ENCODE measurements at regions not wholly inside any gene's neighbourhood (a gene's known extent, or its start where the extent isn't known, plus 50 kb on each side); places are given as distances from the start of the nearest gene placed in this dataset.

- no peak for DNase-seq (ENCODE audit: low read depth, low spot score)
- no peak overlapping the region for H3K4me3 ChIP-seq (ENCODE audit: insufficient read length, low read depth)
- peaks cover 46% of the 10 kb centered on the region for H3K27me3 ChIP-seq (ENCODE audit: insufficient read depth, insufficient read length)
- H3K4me1 ChIP-seq (ENCODE audit: insufficient read depth, insufficient read length), result peaks cover 28% of the 10 kb centered on the region
- TF ChIP-seq YY1 (IDR thresholded peaks at IDR 0.05; ENCODE audit: insufficient read depth, insufficient read length) (no peak), ZNF274 (IDR thresholded peaks at IDR 0.05; ENCODE audit: low read depth, low read length) (no peak), SUZ12 (IDR thresholded peaks at IDR 0.05; ENCODE audit: extremely low read depth, insufficient read depth, insufficient read length) (no peak)
- H3K9me3 ChIP-seq (ENCODE audit: insufficient read depth, low read length), result no peaks in the 10 kb centered on the region
- H3K9ac ChIP-seq (ENCODE audit: insufficient read length, low read depth), result no peak overlapping the region
- no peaks in the 10 kb centered on the region for H3K36me3 ChIP-seq (ENCODE audit: insufficient read depth, insufficient read length, low read length)
Observed at GRCh38 chr3:127134466-127134865, 58.5 kb upstream of the PRR23E start.

GRCh38 chr3:127134887-127135240, 58.1 kb upstream of the PRR23E start:
- Histone ChIP-seq H3K9me3 (ENCODE audit: insufficient read depth, low read length) (no peaks in the 10 kb centered on the region), H3K9ac (ENCODE audit: insufficient read length, low read depth) (peak overlapping the region; percentile 66), H3K36me3 (ENCODE audit: insufficient read depth, insufficient read length, low read length) (no peaks in the 10 kb centered on the region), H3K27me3 (ENCODE audit: insufficient read depth, insufficient read length) (peaks cover 46% of the 10 kb centered on the region), H3K4me3 (ENCODE audit: insufficient read length, low read depth) (peak overlapping the region; percentile 36), H3K4me1 (ENCODE audit: insufficient read depth, insufficient read length) (peaks cover 28% of the 10 kb centered on the region)
- no peak for DNase-seq (ENCODE audit: low read depth, low spot score)
- no peak for TF ChIP-seq ZNF274 (IDR thresholded peaks at IDR 0.05; ENCODE audit: low read depth, low read length)
- no peak for TF ChIP-seq YY1 (IDR thresholded peaks at IDR 0.05; ENCODE audit: insufficient read depth, insufficient read length)
- TF ChIP-seq SUZ12 (IDR thresholded peaks at IDR 0.05; ENCODE audit: extremely low read depth, insufficient read depth, insufficient read length), result no peak

- DNase-seq (ENCODE audit: low read depth, low spot score), result no peak
- TF ChIP-seq YY1 (IDR thresholded peaks at IDR 0.05; ENCODE audit: insufficient read depth, insufficient read length), result no peak
- no peak for TF ChIP-seq SUZ12 (IDR thresholded peaks at IDR 0.05; ENCODE audit: extremely low read depth, insufficient read depth, insufficient read length)
- TF ChIP-seq ZNF274 (IDR thresholded peaks at IDR 0.05; ENCODE audit: low read depth, low read length), result no peak
- H3K4me1 ChIP-seq (ENCODE audit: insufficient read depth, insufficient read length), result peaks cover 28% of the 10 kb centered on the region
- H3K36me3 ChIP-seq (ENCODE audit: insufficient read depth, insufficient read length, low read length), result no peaks in the 10 kb centered on the region
- peaks cover 46% of the 10 kb centered on the region for H3K27me3 ChIP-seq (ENCODE audit: insufficient read depth, insufficient read length)
- H3K4me3 ChIP-seq (ENCODE audit: insufficient read length, low read depth), result peak overlapping the region; percentile 36
- H3K9ac ChIP-seq (ENCODE audit: insufficient read length, low read depth), result peak overlapping the region; percentile 66
- no peaks in the 10 kb centered on the region for H3K9me3 ChIP-seq (ENCODE audit: insufficient read depth, low read length)
Observed at GRCh38 chr3:127135241-127136023, 57.5 kb upstream of the PRR23E start.

- peak overlapping the region; percentile 66 for H3K9ac ChIP-seq (ENCODE audit: insufficient read length, low read depth)
Observed at GRCh38 chr3:127136024-127136600, 56.8 kb upstream of the PRR23E start.

GRCh38 chr3:127136706-127137105, 56.2 kb upstream of the PRR23E start:
- Histone ChIP-seq H3K4me1 (ENCODE audit: insufficient read depth, insufficient read length) (peaks cover 28% of the 10 kb centered on the region), H3K36me3 (ENCODE audit: insufficient read depth, insufficient read length, low read length) (no peaks in the 10 kb centered on the region), H3K9ac (ENCODE audit: insufficient read length, low read depth) (no peak overlapping the region), H3K4me3 (ENCODE audit: insufficient read length, low read depth) (no peak overlapping the region), H3K27me3 (ENCODE audit: insufficient read depth, insufficient read length) (peaks cover 46% of the 10 kb centered on the region), H3K9me3 (ENCODE audit: insufficient read depth, low read length) (no peaks in the 10 kb centered on the region)
- no peak for DNase-seq (ENCODE audit: low read depth, low spot score)
- TF ChIP-seq YY1 (IDR thresholded peaks at IDR 0.05; ENCODE audit: insufficient read depth, insufficient read length), result no peak
- no peak for TF ChIP-seq ZNF274 (IDR thresholded peaks at IDR 0.05; ENCODE audit: low read depth, low read length)
- no peak for TF ChIP-seq SUZ12 (IDR thresholded peaks at IDR 0.05; ENCODE audit: extremely low read depth, insufficient read depth, insufficient read length)

More at GRCh38 chr3:127136024-127136600, 56.8 kb upstream of the PRR23E start:
- TF ChIP-seq SUZ12 (IDR thresholded peaks at IDR 0.05; ENCODE audit: extremely low read depth, insufficient read depth, insufficient read length), result no peak
- no peak for TF ChIP-seq YY1 (IDR thresholded peaks at IDR 0.05; ENCODE audit: insufficient read depth, insufficient read length)
- no peak for TF ChIP-seq ZNF274 (IDR thresholded peaks at IDR 0.05; ENCODE audit: low read depth, low read length)
- H3K4me1 ChIP-seq (ENCODE audit: insufficient read depth, insufficient read length), result peaks cover 28% of the 10 kb centered on the region
- H3K36me3 ChIP-seq (ENCODE audit: insufficient read depth, insufficient read length, low read length), result no peaks in the 10 kb centered on the region
- no peak for DNase-seq (ENCODE audit: low read depth, low spot score)
- peak overlapping the region; percentile 36 for H3K4me3 ChIP-seq (ENCODE audit: insufficient read length, low read depth)
- peaks cover 46% of the 10 kb centered on the region for H3K27me3 ChIP-seq (ENCODE audit: insufficient read depth, insufficient read length)
- no peaks in the 10 kb centered on the region for H3K9me3 ChIP-seq (ENCODE audit: insufficient read depth, low read length)

GRCh38 chr3:127137113-127137512, 55.8 kb upstream of the PRR23E start:
- Histone ChIP-seq H3K9me3 (ENCODE audit: insufficient read depth, low read length) (no peaks in the 10 kb centered on the region), H3K9ac (ENCODE audit: insufficient read length, low read depth) (no peak overlapping the region), H3K36me3 (ENCODE audit: insufficient read depth, insufficient read length, low read length) (no peaks in the 10 kb centered on the region), H3K4me3 (ENCODE audit: insufficient read length, low read depth) (no peak overlapping the region), H3K27me3 (ENCODE audit: insufficient read depth, insufficient read length) (peaks cover 46% of the 10 kb centered on the region), H3K4me1 (ENCODE audit: insufficient read depth, insufficient read length) (peaks cover 28% of the 10 kb centered on the region)
- DNase-seq (ENCODE audit: low read depth, low spot score), result no peak
- TF ChIP-seq SUZ12 (IDR thresholded peaks at IDR 0.05; ENCODE audit: extremely low read depth, insufficient read depth, insufficient read length) (no peak), ZNF274 (IDR thresholded peaks at IDR 0.05; ENCODE audit: low read depth, low read length) (no peak), YY1 (IDR thresholded peaks at IDR 0.05; ENCODE audit: insufficient read depth, insufficient read length) (no peak)

- H3K9ac ChIP-seq (ENCODE audit: insufficient read length, low read depth), result no peak overlapping the region
- no peak for TF ChIP-seq ZNF274 (IDR thresholded peaks at IDR 0.05; ENCODE audit: low read depth, low read length)
- TF ChIP-seq YY1 (IDR thresholded peaks at IDR 0.05; ENCODE audit: insufficient read depth, insufficient read length), result no peak
- TF ChIP-seq SUZ12 (IDR thresholded peaks at IDR 0.05; ENCODE audit: extremely low read depth, insufficient read depth, insufficient read length), result no peak
- peaks cover 23% of the 10 kb centered on the region for H3K4me1 ChIP-seq (ENCODE audit: insufficient read depth, insufficient read length)
- H3K9me3 ChIP-seq (ENCODE audit: insufficient read depth, low read length), result no peaks in the 10 kb centered on the region
- DNase-seq (ENCODE audit: low read depth, low spot score), result no peak
- H3K36me3 ChIP-seq (ENCODE audit: insufficient read depth, insufficient read length, low read length), result no peaks in the 10 kb centered on the region
- peaks cover 46% of the 10 kb centered on the region for H3K27me3 ChIP-seq (ENCODE audit: insufficient read depth, insufficient read length)
- H3K4me3 ChIP-seq (ENCODE audit: insufficient read length, low read depth), result no peak overlapping the region
Observed at GRCh38 chr3:127137757-127138536, 55.0 kb upstream of the PRR23E start.

All from NT2/D1 (cell line).